ENCODE measurements at regions not wholly inside any gene's neighbourhood (a gene's known extent, or its start where the extent isn't known, plus 50 kb on each side); places are given as distances from the start of the nearest gene placed in this dataset.

GRCh38 chr9:80305136-80305535 is 733.4 kb downstream of the TLE4 start:
- Mint-ChIP-seq H3K27ac (no peak overlapping the region), H3K4me3 (no peak overlapping the region), H3K36me3 (ENCODE audit: insufficient read depth in 1 of 3, low read depth in 3 of 3) (no peaks in the 10 kb centered on the region), H3K27me3 (ENCODE audit: low read depth) (no peaks in the 10 kb centered on the region), H3K9me3 (no peaks in the 10 kb centered on the region; a peak in 1 of 5 replicates), H3K4me1 (peaks cover 4 to 15% of the 10 kb centered on the region in 2 experiments; a peak in 3 of 4 replicates)
- H3K27ac ChIP-seq (ENCODE audit: insufficient read length, low read depth, low read length), result no peak overlapping the region
- no peaks in the 10 kb centered on the region for H3K4me1 ChIP-seq (ENCODE audit: insufficient read depth, low read length)
- no peak overlapping the region for H4K8ac ChIP-seq (replicated peaks; ENCODE audit: insufficient read length, low read depth, low read length)
- no peak overlapping the region for H3K56ac ChIP-seq (ENCODE audit: insufficient read length, low read depth, low read length)
- no peaks in the 10 kb centered on the region for H3K23me2 ChIP-seq (ENCODE audit: insufficient read length, low read depth, low read length, poor library complexity, severe bottlenecking)
- H3K79me1 ChIP-seq (ENCODE audit: insufficient read depth, low read depth, low read length, poor library complexity, severe bottlenecking), result no peaks in the 10 kb centered on the region
- H2AK5ac ChIP-seq (ENCODE audit: insufficient read length, low read length), result no peak overlapping the region
- DNase-seq, result no peak
- H4K91ac ChIP-seq (ENCODE audit: insufficient read length, low read depth, low read length), result no peak overlapping the region
- no peaks in the 10 kb centered on the region for H4K20me1 ChIP-seq (ENCODE audit: control insufficient read depth, insufficient read depth, insufficient read length)
- no peak overlapping the region for H3K23ac ChIP-seq (ENCODE audit: insufficient read length, low read depth, low read length)
- H3K18ac ChIP-seq (ENCODE audit: insufficient read length, low read depth, low read length), result no peak overlapping the region
- no peak overlapping the region for H3K9ac ChIP-seq (ENCODE audit: extremely low read depth, insufficient read length, low read length)
- H2BK5ac ChIP-seq (ENCODE audit: insufficient read length, low read length), result no peak overlapping the region
- no peak overlapping the region for H3T11ph ChIP-seq (ENCODE audit: low read length)
- no peaks in the 10 kb centered on the region for H3K9me3 ChIP-seq (ENCODE audit: control insufficient read depth, low read depth, low read length)
- no peak for TF ChIP-seq CTCF (conservative IDR thresholded peaks at IDR 0.05)
- no peak overlapping the region for H2BK20ac ChIP-seq (ENCODE audit: low read depth, low read length, poor library complexity, severe bottlenecking)
- H2AFZ ChIP-seq (ENCODE audit: low read length), result no peak overlapping the region
- no peak overlapping the region for H4K5ac ChIP-seq (ENCODE audit: insufficient read length, low read depth, low read length)
- H2BK15ac ChIP-seq (ENCODE audit: low read depth, low read length), result no peak overlapping the region
- H2BK12ac ChIP-seq (ENCODE audit: insufficient read length, low read depth, low read length), result no peak overlapping the region
- no peak overlapping the region for H3K4me2 ChIP-seq (ENCODE audit: insufficient read depth, insufficient read length, low read length)
- H3K4ac ChIP-seq (ENCODE audit: low read depth, low read length), result no peak overlapping the region
- no peaks in the 10 kb centered on the region for H3K27me3 ChIP-seq (ENCODE audit: insufficient read depth, low read length)
- no peak overlapping the region for H2BK120ac ChIP-seq (ENCODE audit: low read depth, low read length, poor library complexity, severe bottlenecking)
- no peaks in the 10 kb centered on the region for H3K79me2 ChIP-seq (ENCODE audit: insufficient read depth, low read length)
- no peak overlapping the region for H3K14ac ChIP-seq (ENCODE audit: insufficient read depth, low read length)
- no CpG with 5 or more reads among the region's 1 CpG for WGBS (ENCODE audit: extremely low coverage, insufficient read length, low lambda C conversion rate)

Data from H9 (cell line).